Lung (tissue), 11 donors: ENCODE measurements at regions not wholly inside any gene's neighbourhood (a gene's known extent, or its start where the extent isn't known, plus 50 kb on each side); places are given as distances from the start of the nearest gene placed in this dataset.

Experiments used
- ATAC-seq: fragments of 200-7000 bp; cut with Tn5 transposase; one replicate; pipeline ENCODE4 v1.9.1; 2020; ENCODE audit warnings: moderate number of reproducible peaks; ENCODE audit not compliant: insufficient read depth, low FRiP score
- DNase-seq, 3 donors: peaks; one replicate each; pipeline ENCODE4 v3.0.0-alpha.2; 2013 to 2017
- H3K27ac ChIP-seq, 2 donors: one replicate each; pipeline ENCODE4 v1.5.1; 2013; ENCODE audit warnings: mild to moderate bottlenecking in 2 of 2, moderate library complexity in 2 of 2, control low read depth in 1 of 2, inconsistent platforms in 1 of 2, low read depth in 1 of 2, low read length in 1 of 2
- H3K27me3 ChIP-seq, 3 donors: one replicate each; pipeline ENCODE4 v1.5.1; 2013; ENCODE audit warnings: low read length in 2 of 3; ENCODE audit not compliant: control insufficient read depth in 3 of 3, insufficient read depth in 3 of 3
- H3K36me3 ChIP-seq, 4 donors: one replicate each; pipeline ENCODE4 v1.5.1; 2013; ENCODE audit warnings: low read length in 4 of 4, mild to moderate bottlenecking in 1 of 4, moderate library complexity in 1 of 4; ENCODE audit not compliant: control insufficient read depth in 4 of 4, insufficient read depth in 4 of 4
- H3K4me1 ChIP-seq, 5 donors: one replicate each; pipeline ENCODE4 v1.5.1; 2013; ENCODE audit warnings: low read length in 5 of 5, mild to moderate bottlenecking in 2 of 5, moderate library complexity in 1 of 5; ENCODE audit not compliant: control insufficient read depth in 5 of 5, insufficient read depth in 5 of 5
- H3K4me3 ChIP-seq: one replicate; pipeline ENCODE4 v1.5.1; 2013; ENCODE audit warnings: mild to moderate bottlenecking, control low read depth, moderate library complexity
- H3K9ac ChIP-seq, 2 donors: one replicate each; pipeline ENCODE4 v1.5.1; 2013; ENCODE audit warnings: low read length in 2 of 2, control low read depth in 1 of 2; ENCODE audit not compliant: insufficient read depth in 1 of 2
- H3K9me3 ChIP-seq, 4 donors: one replicate each; pipeline ENCODE4 v1.5.1; 2013; ENCODE audit warnings: low read length in 3 of 4, mild to moderate bottlenecking in 1 of 4, moderate library complexity in 1 of 4; ENCODE audit not compliant: control insufficient read depth in 4 of 4, insufficient read depth in 3 of 4
- WGBS, 2 donors: extraction: QIAGEN DNeasy Blood & Tissue Kit; methylation state at CpG; one replicate each; pipeline ENCODE4 v1.1.7; 2013; 5-methylcytosine and 5-hydroxymethylcytosine counted together
- TF ChIP-seq, protein P1 (sequence below): IDR thresholded peaks from 2 replicates; pipeline ENCODE4 v1.5.1; 2012; ENCODE audit warnings: mild to moderate bottlenecking; ENCODE audit errors: control extremely low read depth, extremely low read depth
- donor health status: control.
- donor health status: control.
- donor health status: Bipolar disorder and iron deficiency.
- donor health status: healthy.
- donor health status: DM: yes; HTN: yes; CAD: no.

DNA sequence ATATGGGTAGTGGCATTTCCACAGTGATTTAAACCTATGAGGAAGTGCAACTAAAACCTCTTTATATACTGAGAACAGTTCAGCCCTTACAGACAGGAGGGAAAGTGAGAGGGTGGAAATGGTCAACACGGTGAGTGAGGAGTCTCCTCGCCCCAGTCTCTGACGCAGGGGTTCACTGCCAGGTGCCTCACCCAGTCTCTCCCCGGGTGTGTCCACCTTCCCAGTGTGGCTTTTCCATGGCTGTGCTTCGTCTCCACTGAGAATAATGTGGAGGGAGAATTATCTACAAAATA lies 116.6 kb upstream of the TOP3B start:
- no peak overlapping the region for H3K9ac ChIP-seq

GRCh38 chr22:22098457-22099193 lies 116.0 kb upstream of the TOP3B start:
- H3K27ac ChIP-seq, result no peak overlapping the region
- H3K36me3 ChIP-seq, result no peaks in the 10 kb centered on the region
- H3K4me3 ChIP-seq, result no peak overlapping the region
- TF ChIP-seq, protein P1, sequence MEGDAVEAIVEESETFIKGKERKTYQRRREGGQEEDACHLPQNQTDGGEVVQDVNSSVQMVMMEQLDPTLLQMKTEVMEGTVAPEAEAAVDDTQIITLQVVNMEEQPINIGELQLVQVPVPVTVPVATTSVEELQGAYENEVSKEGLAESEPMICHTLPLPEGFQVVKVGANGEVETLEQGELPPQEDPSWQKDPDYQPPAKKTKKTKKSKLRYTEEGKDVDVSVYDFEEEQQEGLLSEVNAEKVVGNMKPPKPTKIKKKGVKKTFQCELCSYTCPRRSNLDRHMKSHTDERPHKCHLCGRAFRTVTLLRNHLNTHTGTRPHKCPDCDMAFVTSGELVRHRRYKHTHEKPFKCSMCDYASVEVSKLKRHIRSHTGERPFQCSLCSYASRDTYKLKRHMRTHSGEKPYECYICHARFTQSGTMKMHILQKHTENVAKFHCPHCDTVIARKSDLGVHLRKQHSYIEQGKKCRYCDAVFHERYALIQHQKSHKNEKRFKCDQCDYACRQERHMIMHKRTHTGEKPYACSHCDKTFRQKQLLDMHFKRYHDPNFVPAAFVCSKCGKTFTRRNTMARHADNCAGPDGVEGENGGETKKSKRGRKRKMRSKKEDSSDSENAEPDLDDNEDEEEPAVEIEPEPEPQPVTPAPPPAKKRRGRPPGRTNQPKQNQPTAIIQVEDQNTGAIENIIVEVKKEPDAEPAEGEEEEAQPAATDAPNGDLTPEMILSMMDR, result no peak
- H3K4me1 ChIP-seq, result no peaks in the 10 kb centered on the region
- WGBS, 2 donors, result 67 to 69% methylated on average over 9 of the region's 9 CpGs
- H3K9ac ChIP-seq, result no peak overlapping the region
- peaks cover 0 to 5% (median 0%) of the 10 kb centered on the region in 4 donors for H3K9me3 ChIP-seq
- ATAC-seq, result no peak
- peaks cover 0 to 23% (median 0%) of the 10 kb centered on the region in 3 donors for H3K27me3 ChIP-seq
- no peak for DNase-seq

More for the DNA sequence above, 116.6 kb upstream of the TOP3B start:
- H3K4me1 ChIP-seq, result no peaks in the 10 kb centered on the region
- TF ChIP-seq, protein P1, result no peak
- H3K9me3 ChIP-seq, result peaks cover 0 to 5% (median 0%) of the 10 kb centered on the region in 4 donors
- H3K4me3 ChIP-seq, result no peak overlapping the region
- no peak overlapping the region for H3K27ac ChIP-seq
- H3K27me3 ChIP-seq, result peaks cover 0 to 18% (median 0%) of the 10 kb centered on the region in 3 donors
- WGBS, 2 donors, result 58 to 64% methylated on average over 5 of the region's 5 CpGs
- ATAC-seq, result no peak
- no peak for DNase-seq
- no peaks in the 10 kb centered on the region for H3K36me3 ChIP-seq

DNA sequence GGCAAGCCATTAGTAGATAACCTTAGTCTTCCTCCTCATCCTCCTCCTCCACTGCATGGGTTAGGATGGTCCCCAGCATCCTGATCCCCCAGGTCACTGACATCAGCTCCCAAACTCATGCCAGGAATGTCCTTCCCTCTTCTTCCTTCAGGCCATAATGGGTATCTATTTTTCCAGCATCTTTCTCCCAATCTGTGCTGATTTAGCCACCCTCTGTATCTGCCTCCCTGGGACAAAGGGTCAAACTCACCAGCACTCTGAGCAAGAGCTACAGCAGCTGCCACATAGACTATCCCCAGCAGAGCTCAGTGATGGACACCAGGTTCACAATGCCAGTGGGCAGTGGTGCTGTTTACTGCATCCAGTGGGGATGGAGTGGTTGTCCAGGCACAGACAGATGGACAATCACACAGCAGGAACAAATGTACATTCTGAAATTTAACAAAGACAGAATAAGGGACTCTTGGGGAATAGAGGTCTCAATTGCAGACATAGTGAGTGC lies 115.2 kb upstream of the TOP3B start:
- TF ChIP-seq, protein P1, result no peak
- Histone ChIP-seq H3K4me1 (no peaks in the 10 kb centered on the region), H3K9me3 (peaks cover 0 to 2% (median 0%) of the 10 kb centered on the region in 4 donors), H3K36me3 (no peaks in the 10 kb centered on the region), H3K4me3 (no peak overlapping the region), H3K9ac (no peak overlapping the region), H3K27ac (no peak overlapping the region), H3K27me3 (peaks cover 0 to 29% (median 0%) of the 10 kb centered on the region in 3 donors)
- ATAC-seq (no peak), DNase-seq (no peak)
